ENCODE measurements at regions not wholly inside any gene's neighbourhood (a gene's known extent, or its start where the extent isn't known, plus 50 kb on each side); places are given as distances from the start of the nearest gene placed in this dataset.

- Histone ChIP-seq H3K9me3 (ENCODE audit: insufficient read depth in 2 of 2, low read depth in 1 of 2, low read length in 1 of 2) (no peaks in the 10 kb centered on the region), H3K27ac (ENCODE audit: low read depth, low read length) (no peak overlapping the region), H4K91ac (replicated peaks; ENCODE audit: insufficient read length, low read length) (no peak overlapping the region), H3K18ac (ENCODE audit: extremely low read depth, low read length) (no peak overlapping the region), H2BK20ac (ENCODE audit: low read length) (no peak overlapping the region), H3K23me2 (ENCODE audit: low read depth, low read length) (no peaks in the 10 kb centered on the region), H3K4me1 (replicated peaks in 1 of 4; ENCODE audit: control insufficient read depth in 3 of 4, insufficient read depth in 4 of 4, low read length in 3 of 4) (peaks cover 0 to 7% (median 4%) of the 10 kb centered on the region in 4 experiments; a peak in 3 of 7 replicates), H4K20me1 (replicated peaks in 1 of 2; ENCODE audit: control insufficient read depth in 1 of 2, insufficient read depth in 2 of 2, low read length in 2 of 2) (no peaks in the 10 kb centered on the region), H3K79me2 (ENCODE audit: control insufficient read depth in 1 of 2, insufficient read depth in 2 of 2, low read length in 2 of 2) (no peaks in the 10 kb centered on the region), H3K9ac (replicated peaks in 1 of 4; ENCODE audit: extremely low read depth in 1 of 4, low read depth in 3 of 4, low read length in 3 of 4) (no peak overlapping the region), H4K8ac (ENCODE audit: extremely low read depth, insufficient read depth, low read length) (no peak overlapping the region), H2BK12ac (ENCODE audit: low read depth, low read length) (no peak overlapping the region), H3K4me2 (ENCODE audit: insufficient read depth in 1 of 2, low read depth in 2 of 2, low read length in 2 of 2) (no peak overlapping the region), H3K4ac (replicated peaks; ENCODE audit: insufficient read length, low read depth, low read length) (no peak overlapping the region), H3K56ac (replicated peaks; ENCODE audit: insufficient read length, low read depth, low read length) (no peak overlapping the region), H4K5ac (ENCODE audit: insufficient read length, low read depth, low read length) (no peak overlapping the region), H3K14ac (ENCODE audit: insufficient read length) (no peak overlapping the region), H3K4me3 (ENCODE audit: extremely low read depth in 1 of 4, insufficient read depth in 2 of 4, low read depth in 3 of 4, low read length in 4 of 4) (no peak overlapping the region), H3K36me3 (ENCODE audit: control insufficient read depth in 2 of 4, insufficient read depth in 4 of 4, low read length in 3 of 4) (no peaks in the 10 kb centered on the region), H2BK120ac (replicated peaks; ENCODE audit: low read depth, low read length) (no peak overlapping the region), H3K79me1 (ENCODE audit: low read depth, low read length) (no peaks in the 10 kb centered on the region), H2BK15ac (ENCODE audit: low read length) (no peak overlapping the region), H2AFZ (ENCODE audit: low read length) (no peak overlapping the region), H2BK5ac (ENCODE audit: low read depth, low read length) (no peak overlapping the region), H3K27me3 (replicated peaks in 1 of 4; ENCODE audit: control insufficient read depth in 3 of 4, extremely low read depth in 1 of 4, insufficient read depth in 3 of 4, low read length in 3 of 4) (no peaks in the 10 kb centered on the region), H2AK5ac (ENCODE audit: low read depth, low read length) (no peak overlapping the region), H3K23ac (ENCODE audit: insufficient read length) (no peak overlapping the region)
- DNase-seq (ENCODE audit: low read depth in 1 of 2, low spot score in 2 of 2), result no peak
- no peak for FAIRE-seq
- TF ChIP-seq USF2 (IDR thresholded peaks at IDR 0.05; ENCODE audit: low read length), result no peak
- no peak for TF ChIP-seq CTBP2 (IDR thresholded peaks at IDR 0.05; ENCODE audit: borderline replicate concordance, insufficient read depth, insufficient read length, low read length)
- TF ChIP-seq NANOG (IDR thresholded peaks at IDR 0.05; ENCODE audit: insufficient read depth, low read depth, low read length, poor library complexity, severe bottlenecking), result no peak
- TF ChIP-seq JUN (IDR thresholded peaks at IDR 0.05; ENCODE audit: low read depth, low read length), result no peak
- POLR2A ChIA-PET (ENCODE audit: partially characterized antibody), result no interaction called here
- CTCF ChIA-PET (ENCODE audit: partially characterized antibody), result interaction anchor here (1.0 kb wide), 1 partner anchor 8 kb away, joined by 3 read pairs; no protein-coding TSS in a partner anchor
- 90% methylated on average over 3 of the region's 3 CpGs; no CpG with 5 or more reads in 1 of the 2 experiments for WGBS, 2 experiments (ENCODE audit: extremely low coverage in 1 of 2, insufficient coverage in 1 of 2, insufficient read length in 1 of 2, insufficient replicate concordance in 2 of 2, low coverage in 1 of 2, low lambda C conversion rate in 2 of 2, missing lambda C conversion rate in 1 of 2)
These were observed 378.1 kb upstream of the ATP5MC3 start for GRCh38 chr2:175559613-175560012.

Measured in H1 (cell line).